PC-3 (cell line): ENCODE measurements at regions not wholly inside any gene's neighbourhood (a gene's known extent, or its start where the extent isn't known, plus 50 kb on each side); places are given as distances from the start of the nearest gene placed in this dataset.

Experiments used
- ATAC-seq: fragments of 200-7000 bp; cut with Tn5 transposase; 2 replicates; pipeline ENCODE4 v1.9.1; 2020; ENCODE audit warnings: mild to moderate bottlenecking, moderate library complexity
- BruUV-seq: library from RNA; stranded (reverse); fragments of 400-500 nt; replicated peaks from 2 replicates; lab custom pipeline; 2021; lab: Mats Ljungman, UMichigan
- CTCF ChIA-PET: fragments of 300-600 bp; sonication (Branson Sonifier 250); formaldehyde crosslinking; loops from one replicate; lab custom pipeline; 2022; ENCODE audit warnings: antibody characterized with exemption; lab: Charles Lee
- POLR2A ChIA-PET: fragments of 300-600 bp; sonication (Branson Sonifier 250); formaldehyde crosslinking; loops from one replicate; lab custom pipeline; 2022; ENCODE audit warnings: antibody characterized with exemption; ENCODE audit not compliant: unreplicated experiment; lab: Charles Lee
- DNase-seq: peaks from one replicate; pipeline ENCODE4 v3.0.0-alpha.2; 2015
- H2AFZ ChIP-seq: fragments of 300-600 bp; sonication (generic); 2 replicates; pipeline ENCODE4 v1.6.0; 2016; ENCODE audit warnings: antibody characterized with exemption, low read length
- H3F3A ChIP-seq: fragments of 300-600 bp; sonication (generic); one replicate; pipeline ENCODE4 v1.6.0; 2017; ENCODE audit warnings: antibody characterized with exemption, low read length, control low read depth, mild to moderate bottlenecking; ENCODE audit not compliant: unreplicated experiment
- H3K27ac ChIP-seq: fragments of 300-600 bp; sonication (generic); 2 replicates; pipeline ENCODE4 v1.5.1; 2016; ENCODE audit warnings: mild to moderate bottlenecking, low read length
- H3K27me3 ChIP-seq: fragments of 300-600 bp; sonication (generic); 2 replicates; pipeline ENCODE4 v1.6.1; 2016; ENCODE audit warnings: low read length, mixed read lengths
- H3K36me3 ChIP-seq: fragments of 300-600 bp; sonication (generic); 2 replicates; pipeline ENCODE4 v1.6.1; 2016; ENCODE audit warnings: low read depth, mixed run types, low read length, mixed read lengths
- H3K4me1 ChIP-seq: fragments of 300-600 bp; sonication (generic); 2 replicates; pipeline ENCODE4 v1.5.1; 2016; ENCODE audit warnings: low read length; ENCODE audit not compliant: insufficient read depth
- H3K4me2 ChIP-seq: fragments of 300-600 bp; sonication (generic); 2 replicates; pipeline ENCODE4 v1.6.0; 2016; ENCODE audit warnings: low read length
- H3K4me3 ChIP-seq: fragments of 300-600 bp; sonication (generic); 2 replicates; pipeline ENCODE4 v1.5.1; 2016; ENCODE audit warnings: mild to moderate bottlenecking, low read length, mixed read lengths
- H3K79me2 ChIP-seq: fragments of 300-600 bp; sonication (generic); 2 replicates; pipeline ENCODE4 v1.6.1; 2017; ENCODE audit warnings: low read length, mixed read lengths
- H3K9ac ChIP-seq: fragments of 300-600 bp; sonication (generic); 2 replicates; pipeline ENCODE4 v1.6.0; 2016; ENCODE audit warnings: mild to moderate bottlenecking, low read length
- H3K9me2 ChIP-seq: fragments of 300-600 bp; sonication (generic); replicated peaks from 2 replicates; pipeline ENCODE4 v1.6.1; 2016; ENCODE audit warnings: mixed run types, low read length, mixed read lengths
- H3K9me3 ChIP-seq: fragments of 300-600 bp; sonication (generic); 2 replicates; pipeline ENCODE4 v1.6.1; 2016; ENCODE audit warnings: low read length, mixed read lengths
- H4K20me1 ChIP-seq: fragments of 300-600 bp; sonication (generic); 2 replicates; pipeline ENCODE4 v1.6.1; 2016; ENCODE audit warnings: low read length, mixed read lengths
- EZH2 ChIP-seq: fragments of 300-600 bp; sonication (generic); IDR thresholded peaks from one replicate; pipeline ENCODE4 v1.6.1; 2017; ENCODE audit warnings: antibody characterized with exemption, mild to moderate bottlenecking, low read length; ENCODE audit not compliant: unreplicated experiment
- EZH2phosphoT487 ChIP-seq: fragments of 300-600 bp; sonication (generic); IDR thresholded peaks from 2 replicates; pipeline ENCODE4 v1.6.1; 2018; ENCODE audit warnings: mild to moderate bottlenecking, antibody characterized with exemption, low read length, borderline replicate concordance
- intact Hi-C: fragments of 100-400 bp; cut with micrococcal nuclease; formaldehyde crosslinking; loops from 2 replicates; pipeline ENCODE4 v1.9.0; 2023
- TF ChIP-seq, protein P1 (sequence below): fragments of 300-600 bp; sonication (generic); conservative IDR thresholded peaks from 2 replicates; pipeline ENCODE4 v1.5.1; 2017; ENCODE audit warnings: antibody characterized with exemption, low read depth, mild to moderate bottlenecking, low read length

DNA sequence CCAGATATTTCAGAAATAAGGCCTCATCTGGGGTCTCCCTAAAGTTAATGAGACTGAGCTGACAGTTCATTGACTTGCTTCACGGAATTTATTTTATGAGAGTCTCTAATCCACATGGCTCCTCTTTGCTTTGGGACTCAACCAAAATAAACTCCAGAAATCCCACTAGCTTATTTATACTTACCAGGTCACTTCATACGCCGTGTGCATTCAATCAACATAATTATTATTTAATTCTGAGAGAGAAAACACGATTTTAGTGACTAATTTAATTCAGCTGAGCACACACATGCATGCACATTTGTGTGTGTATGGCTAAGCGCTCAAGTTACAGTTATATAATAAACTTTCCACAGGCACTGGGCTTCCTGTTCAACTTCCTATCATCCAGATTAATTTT lies 333.4 kb upstream of the CCDC196 start:
- CTCF ChIA-PET, result no interaction called here
- H3K9me3 ChIP-seq, result no peaks in the 10 kb centered on the region
- H2AFZ ChIP-seq, result no peak overlapping the region
- H4K20me1 ChIP-seq, result no peaks in the 10 kb centered on the region
- H3K4me1 ChIP-seq, result no peaks in the 10 kb centered on the region
- H3K4me3 ChIP-seq, result no peak overlapping the region
- no peaks in the 10 kb centered on the region for H3F3A ChIP-seq
- H3K9ac ChIP-seq, result no peak overlapping the region
- DNase-seq (no peak), ATAC-seq (no peak)
- TF ChIP-seq EZH2phosphoT487 (no peak), EZH2 (no peak)
- TF ChIP-seq, protein P1, sequence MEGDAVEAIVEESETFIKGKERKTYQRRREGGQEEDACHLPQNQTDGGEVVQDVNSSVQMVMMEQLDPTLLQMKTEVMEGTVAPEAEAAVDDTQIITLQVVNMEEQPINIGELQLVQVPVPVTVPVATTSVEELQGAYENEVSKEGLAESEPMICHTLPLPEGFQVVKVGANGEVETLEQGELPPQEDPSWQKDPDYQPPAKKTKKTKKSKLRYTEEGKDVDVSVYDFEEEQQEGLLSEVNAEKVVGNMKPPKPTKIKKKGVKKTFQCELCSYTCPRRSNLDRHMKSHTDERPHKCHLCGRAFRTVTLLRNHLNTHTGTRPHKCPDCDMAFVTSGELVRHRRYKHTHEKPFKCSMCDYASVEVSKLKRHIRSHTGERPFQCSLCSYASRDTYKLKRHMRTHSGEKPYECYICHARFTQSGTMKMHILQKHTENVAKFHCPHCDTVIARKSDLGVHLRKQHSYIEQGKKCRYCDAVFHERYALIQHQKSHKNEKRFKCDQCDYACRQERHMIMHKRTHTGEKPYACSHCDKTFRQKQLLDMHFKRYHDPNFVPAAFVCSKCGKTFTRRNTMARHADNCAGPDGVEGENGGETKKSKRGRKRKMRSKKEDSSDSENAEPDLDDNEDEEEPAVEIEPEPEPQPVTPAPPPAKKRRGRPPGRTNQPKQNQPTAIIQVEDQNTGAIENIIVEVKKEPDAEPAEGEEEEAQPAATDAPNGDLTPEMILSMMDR, result no peak
- no peaks in the 10 kb centered on the region for H3K36me3 ChIP-seq
- BruUV-seq, result no TSS peak
- POLR2A ChIA-PET, result no interaction called here
- H3K4me2 ChIP-seq, result no peak overlapping the region
- intact Hi-C loops, result no loop called here
- no peaks in the 10 kb centered on the region for H3K9me2 ChIP-seq
- no peak overlapping the region for H3K27ac ChIP-seq
- no peaks in the 10 kb centered on the region for H3K79me2 ChIP-seq
- H3K27me3 ChIP-seq, result peaks cover 26% of the 10 kb centered on the region

DNA sequence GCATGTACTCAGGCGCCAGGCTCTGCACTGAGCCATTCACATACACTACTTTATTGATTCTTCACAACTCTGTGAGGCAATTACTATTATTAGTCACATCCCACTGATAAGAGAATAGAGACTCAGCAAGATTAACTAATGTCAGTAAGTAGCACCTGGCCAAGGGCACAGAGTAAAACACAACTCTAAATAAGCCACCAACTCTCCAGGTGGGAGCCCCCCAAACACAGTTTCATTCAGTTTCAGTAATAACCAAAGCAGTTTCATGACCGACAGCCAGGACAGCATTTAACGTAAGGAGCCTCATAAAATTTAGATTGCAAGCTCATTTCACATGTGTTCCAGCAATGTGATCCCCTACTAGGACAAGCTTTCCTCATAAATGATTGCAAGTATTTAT lies 323.1 kb upstream of the CCDC196 start:
- H3F3A ChIP-seq, result no peaks in the 10 kb centered on the region
- CTCF ChIA-PET, result no interaction called here
- H3K9me3 ChIP-seq, result no peaks in the 10 kb centered on the region
- intact Hi-C loops, result no loop called here
- H3K27ac ChIP-seq, result no peak overlapping the region
- no peak overlapping the region for H3K4me3 ChIP-seq
- no peaks in the 10 kb centered on the region for H3K79me2 ChIP-seq
- H3K9me2 ChIP-seq, result no peaks in the 10 kb centered on the region
- TF ChIP-seq EZH2phosphoT487, result no peak
- TF ChIP-seq EZH2, result no peak
- TF ChIP-seq, protein P1, result no peak
- no peak overlapping the region for H3K9ac ChIP-seq
- POLR2A ChIA-PET, result no interaction called here
- peaks cover 45% of the 10 kb centered on the region for H3K27me3 ChIP-seq
- DNase-seq, result no peak
- BruUV-seq, result no TSS peak
- no peak overlapping the region for H3K4me2 ChIP-seq
- no peaks in the 10 kb centered on the region for H3K36me3 ChIP-seq
- ATAC-seq, result no peak
- H4K20me1 ChIP-seq, result no peaks in the 10 kb centered on the region
- H2AFZ ChIP-seq, result no peak overlapping the region
- no peaks in the 10 kb centered on the region for H3K4me1 ChIP-seq

DNA sequence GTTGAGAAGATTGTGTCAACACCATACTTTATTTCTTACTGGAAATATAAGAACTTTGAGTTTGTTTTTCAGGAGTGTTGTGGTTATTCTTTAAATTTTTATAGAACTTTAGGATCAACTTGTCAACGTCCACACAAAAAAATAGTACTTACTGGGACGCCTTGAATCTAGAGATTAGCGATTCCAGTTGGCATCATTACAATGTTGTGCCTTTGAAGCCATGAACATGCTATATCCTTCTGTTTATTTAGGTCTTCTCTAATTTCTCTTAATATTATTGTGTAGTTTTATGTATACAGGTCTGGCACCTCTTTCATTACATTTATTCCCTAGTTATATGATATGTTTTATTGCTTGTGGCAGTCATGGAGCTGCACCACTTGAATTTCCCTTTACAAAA lies 320.8 kb upstream of the CCDC196 start:
- ATAC-seq, result no peak
- Histone ChIP-seq H3K9me2 (no peaks in the 10 kb centered on the region), H3K4me1 (no peaks in the 10 kb centered on the region), H3K27ac (no peak overlapping the region), H3F3A (no peaks in the 10 kb centered on the region), H3K9me3 (no peaks in the 10 kb centered on the region), H3K9ac (no peak overlapping the region), H3K27me3 (peaks cover 29% of the 10 kb centered on the region), H4K20me1 (no peaks in the 10 kb centered on the region), H2AFZ (no peak overlapping the region), H3K4me3 (no peak overlapping the region), H3K36me3 (no peaks in the 10 kb centered on the region), H3K79me2 (no peaks in the 10 kb centered on the region), H3K4me2 (no peak overlapping the region)
- POLR2A ChIA-PET, result no interaction called here
- intact Hi-C loops, result no loop called here
- CTCF ChIA-PET, result no interaction called here
- no peak for DNase-seq
- TF ChIP-seq EZH2 (no peak), EZH2phosphoT487 (no peak)
- TF ChIP-seq, protein P1, result no peak
- no TSS peak for BruUV-seq
